H9 (cell line): ENCODE measurements at regions not wholly inside any gene's neighbourhood (a gene's known extent, or its start where the extent isn't known, plus 50 kb on each side); places are given as distances from the start of the nearest gene placed in this dataset.

Experiments
- DNase-seq: peaks from one replicate; pipeline ENCODE4 v3.0.0-alpha.2; 2017
- H2AFZ ChIP-seq: one replicate; pipeline ENCODE4 v1.6.1; 2013; ENCODE audit warnings: mild to moderate bottlenecking, low read length, control low read depth, moderate library complexity
- H2AK5ac ChIP-seq: 2 replicates; pipeline ENCODE4 v1.6.1; 2013; ENCODE audit warnings: low read length, control low read depth, mixed read lengths; ENCODE audit not compliant: insufficient read length
- H2BK120ac ChIP-seq: one replicate; pipeline ENCODE4 v1.6.1; 2013; ENCODE audit warnings: low read depth, mild to moderate bottlenecking, low read length, control low read depth, inconsistent platforms; ENCODE audit not compliant: poor library complexity, severe bottlenecking
- H2BK12ac ChIP-seq: 2 replicates; pipeline ENCODE4 v1.6.1; 2013; ENCODE audit warnings: low read length, control low read depth, mixed read lengths, low read depth; ENCODE audit not compliant: insufficient read length
- H2BK15ac ChIP-seq: 2 replicates; pipeline ENCODE4 v1.6.1; 2013; ENCODE audit warnings: low read depth, low read length, control low read depth
- H2BK20ac ChIP-seq: one replicate; pipeline ENCODE4 v1.6.1; 2013; ENCODE audit warnings: low read depth, mild to moderate bottlenecking, low read length, control low read depth, inconsistent platforms; ENCODE audit not compliant: poor library complexity, severe bottlenecking
- H2BK5ac ChIP-seq: 2 replicates; pipeline ENCODE4 v1.6.1; 2013; ENCODE audit warnings: low read length, control low read depth, mixed read lengths; ENCODE audit not compliant: insufficient read length
- H3K14ac ChIP-seq: 2 replicates; pipeline ENCODE4 v1.6.1; 2013; ENCODE audit warnings: low read length, control low read depth; ENCODE audit not compliant: insufficient read depth
- H3K18ac ChIP-seq: 2 replicates; pipeline ENCODE4 v1.6.1; 2013; ENCODE audit warnings: low read depth, mild to moderate bottlenecking, mixed read lengths, low read length, control low read depth; ENCODE audit not compliant: insufficient read length
- H3K23ac ChIP-seq: 2 replicates; pipeline ENCODE4 v1.6.1; 2013; ENCODE audit warnings: low read length, control low read depth, mixed read lengths, low read depth; ENCODE audit not compliant: insufficient read length
- H3K23me2 ChIP-seq: 2 replicates; pipeline ENCODE4 v1.6.1; 2013; ENCODE audit warnings: low read depth, mild to moderate bottlenecking, mixed read lengths, low read length, control low read depth; ENCODE audit not compliant: insufficient read length, poor library complexity, severe bottlenecking
- H3K27ac ChIP-seq: 2 replicates; pipeline ENCODE4 v1.5.1; 2013; ENCODE audit warnings: low read length, control low read depth, mixed read lengths, low read depth; ENCODE audit not compliant: insufficient read length
- H3K27me3 ChIP-seq: 2 replicates; pipeline ENCODE4 v1.6.1; 2013; ENCODE audit warnings: low read length, control low read depth, inconsistent platforms; ENCODE audit not compliant: insufficient read depth
- H3K4ac ChIP-seq: 2 replicates; pipeline ENCODE4 v1.6.1; 2013; ENCODE audit warnings: low read depth, mild to moderate bottlenecking, control low read depth, inconsistent platforms, low read length, moderate library complexity
- H3K4me1 ChIP-seq: 2 replicates; pipeline ENCODE4 v1.6.1; 2013; ENCODE audit warnings: low read length, control low read depth, inconsistent platforms; ENCODE audit not compliant: insufficient read depth
- H3K4me2 ChIP-seq: 2 replicates; pipeline ENCODE4 v1.6.1; 2013; ENCODE audit warnings: low read length, control low read depth, mixed read lengths; ENCODE audit not compliant: insufficient read length, insufficient read depth
- H3K56ac ChIP-seq: 2 replicates; pipeline ENCODE4 v1.6.1; 2013; ENCODE audit warnings: low read depth, mild to moderate bottlenecking, mixed read lengths, low read length, control low read depth; ENCODE audit not compliant: insufficient read length
- H3K79me1 ChIP-seq: 2 replicates; pipeline ENCODE4 v1.6.1; 2013; ENCODE audit warnings: low read depth, mild to moderate bottlenecking, moderate library complexity, low read length, control low read depth, inconsistent platforms; ENCODE audit not compliant: insufficient read depth, poor library complexity, severe bottlenecking
- H3K79me2 ChIP-seq: 2 replicates; pipeline ENCODE4 v1.6.1; 2013; ENCODE audit warnings: low read length, control low read depth, inconsistent platforms; ENCODE audit not compliant: insufficient read depth
- H3K9ac ChIP-seq: 2 replicates; pipeline ENCODE4 v1.6.1; 2013; ENCODE audit warnings: low read length, control low read depth, mixed read lengths; ENCODE audit not compliant: insufficient read length; ENCODE audit errors: extremely low read depth
- H3K9me3 ChIP-seq: one replicate; pipeline ENCODE4 v1.6.1; 2013; ENCODE audit warnings: low read depth, low read length, inconsistent platforms; ENCODE audit not compliant: control insufficient read depth
- H3T11ph ChIP-seq: one replicate; pipeline ENCODE4 v1.6.1; 2013; ENCODE audit warnings: mild to moderate bottlenecking, low read length, control low read depth, inconsistent platforms
- H4K20me1 ChIP-seq: one replicate; pipeline ENCODE4 v1.6.1; 2013; ENCODE audit not compliant: control insufficient read depth, insufficient read length, insufficient read depth
- H4K5ac ChIP-seq: 2 replicates; pipeline ENCODE4 v1.6.1; 2013; ENCODE audit warnings: low read depth, mild to moderate bottlenecking, mixed read lengths, low read length, control low read depth; ENCODE audit not compliant: insufficient read length
- H4K8ac ChIP-seq: replicated peaks from 2 replicates; pipeline ENCODE4 v1.6.1; 2013; ENCODE audit warnings: low read length, control low read depth, mixed read lengths, low read depth; ENCODE audit not compliant: insufficient read length
- H4K91ac ChIP-seq: 2 replicates; pipeline ENCODE4 v1.6.1; 2013; ENCODE audit warnings: low read depth, mild to moderate bottlenecking, moderate library complexity, mixed read lengths, low read length, control low read depth; ENCODE audit not compliant: insufficient read length
- H3K27ac Mint-ChIP-seq, 3 experiments: 2 replicates in 2 of 3; 3 replicates in 1 of 3; pipeline ENCODE4 v1.8.0; 2020 to 2021; ENCODE audit warnings: mixed read lengths in 3 of 3, mild to moderate bottlenecking in 1 of 3, moderate library complexity in 1 of 3
- H3K27me3 Mint-ChIP-seq: 2 replicates; pipeline ENCODE4 v1.8.0; 2021; ENCODE audit warnings: low read depth, mild to moderate bottlenecking, moderate library complexity, mixed read lengths
- H3K36me3 Mint-ChIP-seq, 3 experiments: 2 replicates in 2 of 3; 3 replicates in 1 of 3; pipeline ENCODE4 v1.8.0; 2020 to 2021; ENCODE audit warnings: low read depth in 3 of 3, mixed read lengths in 3 of 3; ENCODE audit not compliant: insufficient read depth in 1 of 3
- H3K4me1 Mint-ChIP-seq, 2 experiments: 2 replicates each; pipeline ENCODE4 v1.8.0; 2020; ENCODE audit warnings: mixed read lengths in 2 of 2
- H3K4me3 Mint-ChIP-seq, 2 experiments: 2 replicates in 1 of 2; 3 replicates in 1 of 2; pipeline ENCODE4 v1.8.0; 2020 to 2021; ENCODE audit warnings: mild to moderate bottlenecking in 2 of 2, mixed read lengths in 2 of 2, moderate library complexity in 1 of 2
- H3K9me3 Mint-ChIP-seq, 2 experiments: 2 replicates in 1 of 2; 3 replicates in 1 of 2; pipeline ENCODE4 v1.8.0; 2020; ENCODE audit warnings: mild to moderate bottlenecking in 2 of 2, mixed read lengths in 2 of 2, moderate library complexity in 1 of 2
- CTCF ChIP-seq: fragments of 200-600 bp; sonication (generic); conservative IDR thresholded peaks from 3 replicates; pipeline ENCODE4 v1.8.0; 2021; ENCODE audit warnings: antibody characterized with exemption, mild to moderate bottlenecking
- WGBS: extraction: QIAGEN DNeasy Blood & Tissue Kit; methylation state at CpG from one replicate; pipeline ENCODE4 v1.1.7; 2013; ENCODE audit warnings: missing lambda C conversion rate, low lambda C conversion rate, mixed read lengths; ENCODE audit not compliant: insufficient read length; ENCODE audit errors: extremely low coverage; 5-methylcytosine and 5-hydroxymethylcytosine counted together

DNA sequence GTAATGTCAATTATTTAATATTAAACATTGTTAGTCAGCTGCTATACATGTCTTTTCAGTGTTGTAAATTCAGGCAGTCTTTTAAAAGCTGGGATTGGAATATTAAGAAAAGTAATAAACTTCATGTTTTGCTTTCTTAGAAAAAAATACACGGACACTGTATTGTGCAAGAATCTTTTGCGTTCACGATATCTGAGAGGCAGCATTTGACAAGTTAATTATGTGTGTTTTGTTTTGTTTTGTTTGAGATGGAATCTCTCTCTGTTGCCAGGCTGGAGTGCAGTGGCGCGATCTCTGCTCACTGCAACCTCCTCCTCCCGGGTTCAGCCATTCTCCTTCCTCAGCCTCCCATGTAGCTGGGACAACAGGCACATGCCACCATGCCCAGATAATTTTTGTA lies 1661.3 kb downstream of the HACE1 start:
- WGBS, result no CpG with 5 or more reads among the region's 6 CpGs
- no peaks in the 10 kb centered on the region for H3K4me1 Mint-ChIP-seq
- Histone ChIP-seq H3K23me2 (no peaks in the 10 kb centered on the region), H4K91ac (no peak overlapping the region), H3K9me3 (no peaks in the 10 kb centered on the region), H3K27me3 (no peaks in the 10 kb centered on the region), H3K18ac (no peak overlapping the region), H3K27ac (no peak overlapping the region), H2AK5ac (no peak overlapping the region), H3K14ac (no peak overlapping the region), H3T11ph (no peak overlapping the region), H3K56ac (no peak overlapping the region), H2BK12ac (no peak overlapping the region), H3K79me1 (no peaks in the 10 kb centered on the region), H2BK15ac (no peak overlapping the region), H2AFZ (no peak overlapping the region), H2BK120ac (no peak overlapping the region), H3K4me1 (no peaks in the 10 kb centered on the region), H3K23ac (no peak overlapping the region), H4K20me1 (no peaks in the 10 kb centered on the region), H2BK5ac (no peak overlapping the region), H2BK20ac (no peak overlapping the region), H3K4me2 (no peak overlapping the region), H4K5ac (no peak overlapping the region), H3K4ac (no peak overlapping the region), H4K8ac (no peak overlapping the region), H3K79me2 (no peaks in the 10 kb centered on the region), H3K9ac (no peak overlapping the region)
- no peak for TF ChIP-seq CTCF
- DNase-seq, result no peak
- H3K4me3 Mint-ChIP-seq, result no peak overlapping the region
- H3K27me3 Mint-ChIP-seq, result no peaks in the 10 kb centered on the region
- H3K36me3 Mint-ChIP-seq, result no peaks in the 10 kb centered on the region
- peak overlapping the region in 1 of 3 experiments; percentile 62; a peak in 1 of 7 replicates for H3K27ac Mint-ChIP-seq
- no peaks in the 10 kb centered on the region for H3K9me3 Mint-ChIP-seq
